ENCODE measurements at regions not wholly inside any gene's neighbourhood (a gene's known extent, or its start where the extent isn't known, plus 50 kb on each side); places are given as distances from the start of the nearest gene placed in this dataset.

GRCh38 chr14:98782062-98782461 is 489.9 kb downstream of the BCL11B start:
- TF ChIP-seq, protein P1, sequence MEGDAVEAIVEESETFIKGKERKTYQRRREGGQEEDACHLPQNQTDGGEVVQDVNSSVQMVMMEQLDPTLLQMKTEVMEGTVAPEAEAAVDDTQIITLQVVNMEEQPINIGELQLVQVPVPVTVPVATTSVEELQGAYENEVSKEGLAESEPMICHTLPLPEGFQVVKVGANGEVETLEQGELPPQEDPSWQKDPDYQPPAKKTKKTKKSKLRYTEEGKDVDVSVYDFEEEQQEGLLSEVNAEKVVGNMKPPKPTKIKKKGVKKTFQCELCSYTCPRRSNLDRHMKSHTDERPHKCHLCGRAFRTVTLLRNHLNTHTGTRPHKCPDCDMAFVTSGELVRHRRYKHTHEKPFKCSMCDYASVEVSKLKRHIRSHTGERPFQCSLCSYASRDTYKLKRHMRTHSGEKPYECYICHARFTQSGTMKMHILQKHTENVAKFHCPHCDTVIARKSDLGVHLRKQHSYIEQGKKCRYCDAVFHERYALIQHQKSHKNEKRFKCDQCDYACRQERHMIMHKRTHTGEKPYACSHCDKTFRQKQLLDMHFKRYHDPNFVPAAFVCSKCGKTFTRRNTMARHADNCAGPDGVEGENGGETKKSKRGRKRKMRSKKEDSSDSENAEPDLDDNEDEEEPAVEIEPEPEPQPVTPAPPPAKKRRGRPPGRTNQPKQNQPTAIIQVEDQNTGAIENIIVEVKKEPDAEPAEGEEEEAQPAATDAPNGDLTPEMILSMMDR (conservative IDR thresholded peaks at IDR 0.05) = no peak
- TF ChIP-seq ZFX (IDR thresholded peaks at IDR 0.05) = no peak
